ENCODE measurements at regions not wholly inside any gene's neighbourhood (a gene's known extent, or its start where the extent isn't known, plus 50 kb on each side); places are given as distances from the start of the nearest gene placed in this dataset.
"Not testable (repeated sequence)": the region's sequence is repeated elsewhere in the genome, so short reads cannot be mapped to it uniquely, and the experiment has no call there.

GRCh38 chr6:102981490-102982015 lies 1588.0 kb downstream of the GRIK2 start:
- no peak for DNase-seq

- no peak for DNase-seq
Measured at GRCh38 chr6:102980951-102981350, 1587.4 kb downstream of the GRIK2 start.

- no peak for DNase-seq
Measured at GRCh38 chr6:102961902-102962301, 1568.4 kb downstream of the GRIK2 start.

- DNase-seq: no peak
Measured at GRCh38 chr6:102950967-102951366, 1557.5 kb downstream of the GRIK2 start.

- DNase-seq: no peak
Measured at GRCh38 chr6:102944475-102944874, 1551.0 kb downstream of the GRIK2 start.

- DNase-seq: no peak
Measured at GRCh38 chr6:102942206-102942605, 1548.7 kb downstream of the GRIK2 start.

GRCh38 chr6:102936959-102937358 lies 1543.5 kb downstream of the GRIK2 start:
- no peak for DNase-seq

GRCh38 chr6:102928109-102928508 lies 1534.6 kb downstream of the GRIK2 start:
- no peak for DNase-seq

GRCh38 chr6:102918161-102918560 lies 1524.7 kb downstream of the GRIK2 start:
- DNase-seq: no peak

GRCh38 chr6:102911571-102911970 lies 1518.1 kb downstream of the GRIK2 start:
- DNase-seq: no peak

GRCh38 chr6:102910701-102911139 lies 1517.2 kb downstream of the GRIK2 start:
- DNase-seq: not testable (repeated sequence)

- no peak for DNase-seq
Measured at GRCh38 chr6:102907181-102907580, 1513.7 kb downstream of the GRIK2 start.

GRCh38 chr6:102902471-102902870 lies 1509.0 kb downstream of the GRIK2 start:
- no peak for DNase-seq

GRCh38 chr6:102895683-102896082 lies 1502.2 kb downstream of the GRIK2 start:
- DNase-seq: no peak

GRCh38 chr6:102885165-102885564 lies 1491.7 kb downstream of the GRIK2 start:
- no peak for DNase-seq

GRCh38 chr6:102853249-102853955 lies 1459.9 kb downstream of the GRIK2 start:
- DNase-seq: no peak

- no peak for DNase-seq
Measured at GRCh38 chr6:102848796-102849195, 1455.3 kb downstream of the GRIK2 start.

- DNase-seq: no peak
Measured at GRCh38 chr6:102848210-102848609, 1454.7 kb downstream of the GRIK2 start.

GRCh38 chr6:102841060-102841459 lies 1447.6 kb downstream of the GRIK2 start:
- no peak for DNase-seq

GRCh38 chr6:102832021-102832420 lies 1438.5 kb downstream of the GRIK2 start:
- no peak for DNase-seq

GRCh38 chr6:102820098-102820497 lies 1426.6 kb downstream of the GRIK2 start:
- no peak for DNase-seq

- DNase-seq: no peak
Measured at GRCh38 chr6:102815207-102815606, 1421.7 kb downstream of the GRIK2 start.

GRCh38 chr6:102813489-102814275 lies 1420.2 kb downstream of the GRIK2 start:
- DNase-seq: no peak

- no peak for DNase-seq
Measured at GRCh38 chr6:102812242-102812641, 1418.7 kb downstream of the GRIK2 start.

Measured in effector CD4-positive, alpha-beta T cell (primary cell).